Natural killer cell (primary cell): ENCODE measurements at regions not wholly inside any gene's neighbourhood (a gene's known extent, or its start where the extent isn't known, plus 50 kb on each side); places are given as distances from the start of the nearest gene placed in this dataset.

Experiments used
- ATAC-seq, 3 donors: fragments of 150-1000 bp in 2 of 3; fragments of 200-7000 bp in 1 of 3; cut with Tn5 transposase; 1 replicate in 1 of 3; 2 replicates in 2 of 3; pipeline ENCODE4 v1.10.0; 2021; ENCODE audit warnings: mild to moderate bottlenecking in 2 of 3, moderate library complexity in 2 of 3
- DNase-seq, 2 donors: peaks; one replicate each; pipeline versions ENCODE4 v3.0.0 to v3.0.0-alpha.2; 2013 to 2021; ENCODE audit warnings: mixed read lengths in 1 of 2
- H3K27ac ChIP-seq: one replicate; pipeline ENCODE4 v1.5.1; 2013; ENCODE audit warnings: mild to moderate bottlenecking, low read length
- H3K27me3 ChIP-seq: one replicate; pipeline ENCODE4 v1.6.1; 2013; ENCODE audit warnings: low read length; ENCODE audit not compliant: control insufficient read depth, insufficient read depth
- H3K36me3 ChIP-seq: one replicate; pipeline ENCODE4 v1.6.1; 2013; ENCODE audit warnings: low read length; ENCODE audit not compliant: control insufficient read depth, insufficient read depth
- H3K4me1 ChIP-seq: one replicate; pipeline ENCODE4 v1.6.1; 2013; ENCODE audit warnings: low read length; ENCODE audit not compliant: control insufficient read depth, insufficient read depth
- H3K4me3 ChIP-seq: one replicate; pipeline ENCODE4 v1.5.1; 2013; ENCODE audit warnings: low read length
- H3K9me3 ChIP-seq: one replicate; pipeline ENCODE4 v1.6.1; 2013; ENCODE audit warnings: low read length; ENCODE audit not compliant: control insufficient read depth, insufficient read depth
- H3K27ac Mint-ChIP-seq, 2 donors: one replicate each; pipeline ENCODE4 v1.8.0; 2022; ENCODE audit warnings: mild to moderate bottlenecking in 2 of 2, mixed read lengths in 2 of 2, moderate library complexity in 1 of 2
- H3K27me3 Mint-ChIP-seq, 2 donors: one replicate each; pipeline ENCODE4 v1.8.0; 2022; ENCODE audit warnings: low read depth in 2 of 2, mixed read lengths in 2 of 2
- H3K36me3 Mint-ChIP-seq: one replicate; pipeline ENCODE4 v1.8.0; 2022; ENCODE audit warnings: mixed read lengths
- H3K4me1 Mint-ChIP-seq, 2 donors: one replicate each; pipeline ENCODE4 v1.8.0; 2022; ENCODE audit warnings: mixed read lengths in 2 of 2
- H3K4me3 Mint-ChIP-seq: one replicate; pipeline ENCODE4 v1.8.0; 2022; ENCODE audit warnings: mild to moderate bottlenecking, moderate library complexity, mixed read lengths
- H3K9me3 Mint-ChIP-seq, 2 donors: one replicate each; pipeline ENCODE4 v1.8.0; 2022; ENCODE audit warnings: mixed read lengths in 2 of 2
- WGBS: methylation state at CpG from one replicate; pipeline ENCODE4 v1.1.7; 2013; ENCODE audit warnings: missing lambda C conversion rate; ENCODE audit not compliant: insufficient coverage; 5-methylcytosine and 5-hydroxymethylcytosine counted together
- intact Hi-C: fragments of 100-400 bp; cut with micrococcal nuclease; formaldehyde crosslinking; loops from one replicate; pipeline ENCODE4 v1.14.2; 2022
- TF ChIP-seq, protein P1 (sequence below): fragments of 200-600 bp; IDR thresholded peaks from one replicate; pipeline ENCODE4 v1.8.0; 2022; ENCODE audit warnings: antibody characterized with exemption

DNA sequence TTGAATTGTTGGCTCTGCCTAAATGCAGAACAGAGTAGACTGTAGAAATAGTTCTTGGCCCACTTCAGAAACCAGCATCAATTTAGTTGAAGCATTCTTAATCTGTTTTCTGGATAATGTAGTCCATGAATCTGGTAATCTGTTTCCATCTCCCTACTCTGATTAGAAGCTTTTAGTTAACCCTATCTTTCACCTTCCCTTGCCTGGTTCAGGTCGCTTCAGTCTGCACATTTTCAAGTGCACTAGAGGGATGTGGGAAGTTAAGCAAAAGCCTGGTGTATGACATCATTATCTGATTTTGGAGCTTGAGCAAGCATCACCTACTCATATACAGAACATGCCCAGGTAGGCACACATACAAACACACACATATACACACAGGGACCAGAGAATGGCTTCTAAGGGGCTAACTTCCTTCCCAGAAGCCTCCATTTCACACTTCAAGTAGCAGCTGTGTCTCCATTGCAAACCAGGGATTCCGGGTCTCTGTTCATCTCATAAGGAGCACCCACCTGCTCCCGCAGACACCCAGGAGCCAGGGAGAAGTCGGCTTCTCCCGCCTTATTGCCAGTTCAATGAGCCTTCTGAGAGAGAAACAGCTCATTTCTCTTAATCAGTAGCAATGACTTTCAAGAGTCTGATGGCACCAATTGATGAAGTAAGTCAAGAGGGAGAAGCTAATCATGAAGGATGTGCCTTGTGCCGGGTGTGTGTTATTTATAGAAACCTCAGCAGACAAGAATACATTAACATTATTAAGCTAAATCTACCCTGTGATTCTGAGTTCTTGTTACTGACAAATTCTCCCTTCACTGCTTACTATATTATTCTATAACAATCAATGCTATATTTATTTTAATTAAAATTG is 347.9 kb upstream of the STAC start:
- Mint-ChIP-seq H3K27me3 (no peaks in the 10 kb centered on the region), H3K27ac (no peak overlapping the region), H3K4me3 (no peak overlapping the region), H3K4me1 (no peaks in the 10 kb centered on the region), H3K36me3 (no peaks in the 10 kb centered on the region), H3K9me3 (peaks cover 11 to 17% of the 10 kb centered on the region in 2 donors)
- ATAC-seq, result no peak
- Histone ChIP-seq H3K27me3 (no peaks in the 10 kb centered on the region), H3K9me3 (no peaks in the 10 kb centered on the region), H3K27ac (no peak overlapping the region), H3K36me3 (no peaks in the 10 kb centered on the region), H3K4me1 (no peaks in the 10 kb centered on the region), H3K4me3 (no peak overlapping the region)
- TF ChIP-seq, protein P1, sequence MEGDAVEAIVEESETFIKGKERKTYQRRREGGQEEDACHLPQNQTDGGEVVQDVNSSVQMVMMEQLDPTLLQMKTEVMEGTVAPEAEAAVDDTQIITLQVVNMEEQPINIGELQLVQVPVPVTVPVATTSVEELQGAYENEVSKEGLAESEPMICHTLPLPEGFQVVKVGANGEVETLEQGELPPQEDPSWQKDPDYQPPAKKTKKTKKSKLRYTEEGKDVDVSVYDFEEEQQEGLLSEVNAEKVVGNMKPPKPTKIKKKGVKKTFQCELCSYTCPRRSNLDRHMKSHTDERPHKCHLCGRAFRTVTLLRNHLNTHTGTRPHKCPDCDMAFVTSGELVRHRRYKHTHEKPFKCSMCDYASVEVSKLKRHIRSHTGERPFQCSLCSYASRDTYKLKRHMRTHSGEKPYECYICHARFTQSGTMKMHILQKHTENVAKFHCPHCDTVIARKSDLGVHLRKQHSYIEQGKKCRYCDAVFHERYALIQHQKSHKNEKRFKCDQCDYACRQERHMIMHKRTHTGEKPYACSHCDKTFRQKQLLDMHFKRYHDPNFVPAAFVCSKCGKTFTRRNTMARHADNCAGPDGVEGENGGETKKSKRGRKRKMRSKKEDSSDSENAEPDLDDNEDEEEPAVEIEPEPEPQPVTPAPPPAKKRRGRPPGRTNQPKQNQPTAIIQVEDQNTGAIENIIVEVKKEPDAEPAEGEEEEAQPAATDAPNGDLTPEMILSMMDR, result no peak
- intact Hi-C loops, result no loop called here
- 94% methylated on average over 4 of the region's 6 CpGs for WGBS
- no peak for DNase-seq

- ATAC-seq, result no peak
- Mint-ChIP-seq H3K36me3 (peaks cover 11% of the 10 kb centered on the region), H3K27me3 (no peaks in the 10 kb centered on the region), H3K4me3 (no peak overlapping the region), H3K4me1 (no peaks in the 10 kb centered on the region), H3K9me3 (peaks cover 5 to 10% of the 10 kb centered on the region in 2 donors), H3K27ac (no peak overlapping the region)
- TF ChIP-seq, protein P1, result no peak
- Histone ChIP-seq H3K4me3 (no peak overlapping the region), H3K27ac (no peak overlapping the region), H3K27me3 (no peaks in the 10 kb centered on the region), H3K36me3 (no peaks in the 10 kb centered on the region), H3K4me1 (no peaks in the 10 kb centered on the region), H3K9me3 (peaks cover 4% of the 10 kb centered on the region)
- intact Hi-C loops, result no loop called here
- DNase-seq, result no peak
These were observed 321.8 kb upstream of the STAC start for GRCh38 chr3:36058404-36059030.

DNA sequence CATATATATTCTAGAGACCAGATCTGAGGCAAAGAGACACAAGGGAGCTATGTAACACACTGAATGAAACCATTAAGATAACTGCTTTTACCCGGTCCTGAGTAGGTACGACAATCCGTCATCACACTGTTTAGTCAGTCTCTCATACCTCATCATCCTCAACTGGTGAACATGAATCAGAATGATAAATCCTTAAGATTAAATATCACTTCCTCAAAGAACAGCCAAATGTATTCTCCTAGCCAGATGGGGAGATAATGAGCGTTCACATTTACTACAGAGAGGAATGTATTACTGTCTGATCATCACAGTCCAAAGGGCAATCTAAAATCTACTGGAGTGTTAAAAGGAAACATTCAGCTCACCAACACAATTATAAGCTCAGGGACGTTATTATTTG is 319.4 kb upstream of the STAC start:
- H3K36me3 Mint-ChIP-seq, result peaks cover 5% of the 10 kb centered on the region
- H3K4me3 Mint-ChIP-seq, result no peak overlapping the region
- 90% methylated on average over 4 of the region's 5 CpGs for WGBS
- TF ChIP-seq, protein P1, result no peak
- Histone ChIP-seq H3K27ac (no peak overlapping the region), H3K36me3 (no peaks in the 10 kb centered on the region), H3K4me1 (no peaks in the 10 kb centered on the region), H3K4me3 (no peak overlapping the region), H3K9me3 (no peaks in the 10 kb centered on the region), H3K27me3 (no peaks in the 10 kb centered on the region)
- no peak overlapping the region for H3K27ac Mint-ChIP-seq
- H3K27me3 Mint-ChIP-seq, result no peaks in the 10 kb centered on the region
- DNase-seq, result no peak
- intact Hi-C loops, result no loop called here
- H3K9me3 Mint-ChIP-seq, result peaks cover 0 to 6% of the 10 kb centered on the region in 2 donors
- H3K4me1 Mint-ChIP-seq, result no peaks in the 10 kb centered on the region
- no peak for ATAC-seq
